Uterus (tissue), 3 donors: ENCODE measurements at regions not wholly inside any gene's neighbourhood (a gene's known extent, or its start where the extent isn't known, plus 50 kb on each side); places are given as distances from the start of the nearest gene placed in this dataset.

Experiments used
- DNase-seq, 2 donors: peaks; one replicate each; pipeline ENCODE4 v3.0.0-alpha.2; 2019 to 2020
- H3K27ac ChIP-seq, 2 donors: fragments of 200-600 bp; sonication (generic); 1 replicate in 1 of 2; 2 replicates in 1 of 2; pipeline ENCODE4 v1.5.1; 2016 to 2018
- H3K27me3 ChIP-seq, 2 donors: fragments of 200-600 bp; sonication (generic); one replicate each; pipeline ENCODE4 v1.5.1; 2018 to 2019; ENCODE audit warnings: control low read depth in 1 of 2
- H3K36me3 ChIP-seq, 2 donors: fragments of 200-600 bp; sonication (generic); one replicate each; pipeline ENCODE4 v1.5.1; 2019; ENCODE audit warnings: control low read depth in 1 of 2
- H3K4me1 ChIP-seq, 2 donors: fragments of 200-600 bp; sonication (generic); one replicate each; pipeline ENCODE4 v1.5.1; 2018 to 2019; ENCODE audit warnings: control low read depth in 1 of 2
- H3K4me3 ChIP-seq, 2 donors: fragments of 200-600 bp; sonication (generic); 1 replicate in 1 of 2; 2 replicates in 1 of 2; pipeline ENCODE4 v1.5.1; 2018 to 2019; ENCODE audit warnings: mild to moderate bottlenecking in 1 of 2
- H3K9me3 ChIP-seq, 2 donors: fragments of 200-600 bp; sonication (generic); one replicate each; pipeline ENCODE4 v1.5.1; 2019; ENCODE audit warnings: control low read depth in 1 of 2
- POLR2A ChIP-seq, 2 donors: fragments of 450-650 bp; IDR thresholded peaks; one replicate each; pipeline ENCODE4 v1.6.1; 2016; ENCODE audit warnings: antibody characterized with exemption in 2 of 2, mild to moderate bottlenecking in 1 of 2, moderate library complexity in 1 of 2
- intact Hi-C: fragments of 100-400 bp; cut with DNase I; formaldehyde crosslinking; loops from one replicate; pipeline ENCODE4 v1.15.1; 2023; ENCODE audit warnings: low total_unique reads
- TF ChIP-seq, protein P1 (sequence below), 4 experiments: fragments of 200-600 bp in 2 of 4; fragments of 450-650 bp in 2 of 4; sonication (generic) in 2 of 4; IDR thresholded peaks; one replicate each; pipeline ENCODE4 v1.5.1; 2016 to 2019; ENCODE audit warnings: antibody characterized with exemption in 4 of 4, mild to moderate bottlenecking in 2 of 4, moderate library complexity in 1 of 4
- donor health status: DM: yes; HTN: yes; CAD: no.

- intact Hi-C loops = no loop called here
- no peak for TF ChIP-seq POLR2A (IDR thresholded peaks at IDR 0.05)
- TF ChIP-seq, protein P1, sequence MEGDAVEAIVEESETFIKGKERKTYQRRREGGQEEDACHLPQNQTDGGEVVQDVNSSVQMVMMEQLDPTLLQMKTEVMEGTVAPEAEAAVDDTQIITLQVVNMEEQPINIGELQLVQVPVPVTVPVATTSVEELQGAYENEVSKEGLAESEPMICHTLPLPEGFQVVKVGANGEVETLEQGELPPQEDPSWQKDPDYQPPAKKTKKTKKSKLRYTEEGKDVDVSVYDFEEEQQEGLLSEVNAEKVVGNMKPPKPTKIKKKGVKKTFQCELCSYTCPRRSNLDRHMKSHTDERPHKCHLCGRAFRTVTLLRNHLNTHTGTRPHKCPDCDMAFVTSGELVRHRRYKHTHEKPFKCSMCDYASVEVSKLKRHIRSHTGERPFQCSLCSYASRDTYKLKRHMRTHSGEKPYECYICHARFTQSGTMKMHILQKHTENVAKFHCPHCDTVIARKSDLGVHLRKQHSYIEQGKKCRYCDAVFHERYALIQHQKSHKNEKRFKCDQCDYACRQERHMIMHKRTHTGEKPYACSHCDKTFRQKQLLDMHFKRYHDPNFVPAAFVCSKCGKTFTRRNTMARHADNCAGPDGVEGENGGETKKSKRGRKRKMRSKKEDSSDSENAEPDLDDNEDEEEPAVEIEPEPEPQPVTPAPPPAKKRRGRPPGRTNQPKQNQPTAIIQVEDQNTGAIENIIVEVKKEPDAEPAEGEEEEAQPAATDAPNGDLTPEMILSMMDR (IDR thresholded peaks at IDR 0.05) = no peak
- no peak for DNase-seq
- Histone ChIP-seq H3K27me3 (no peaks in the 10 kb centered on the region), H3K9me3 (no peaks in the 10 kb centered on the region), H3K4me3 (no peak overlapping the region), H3K36me3 (no peaks in the 10 kb centered on the region), H3K4me1 (no peaks in the 10 kb centered on the region), H3K27ac (no peak overlapping the region)
Measured at GRCh38 chr6:156400487-156400886, 376.7 kb upstream of the ARID1B start.

GRCh38 chr6:156398966-156399365 is 378.2 kb upstream of the ARID1B start:
- no peak for DNase-seq
- no peak overlapping the region for H3K4me3 ChIP-seq
- no peaks in the 10 kb centered on the region for H3K9me3 ChIP-seq
- intact Hi-C loops = no loop called here
- TF ChIP-seq, protein P1 (IDR thresholded peaks at IDR 0.05) = no peak
- no peak for TF ChIP-seq POLR2A (IDR thresholded peaks at IDR 0.05)
- no peaks in the 10 kb centered on the region for H3K36me3 ChIP-seq
- no peaks in the 10 kb centered on the region for H3K4me1 ChIP-seq
- no peaks in the 10 kb centered on the region for H3K27me3 ChIP-seq
- H3K27ac ChIP-seq = no peak overlapping the region

DNA sequence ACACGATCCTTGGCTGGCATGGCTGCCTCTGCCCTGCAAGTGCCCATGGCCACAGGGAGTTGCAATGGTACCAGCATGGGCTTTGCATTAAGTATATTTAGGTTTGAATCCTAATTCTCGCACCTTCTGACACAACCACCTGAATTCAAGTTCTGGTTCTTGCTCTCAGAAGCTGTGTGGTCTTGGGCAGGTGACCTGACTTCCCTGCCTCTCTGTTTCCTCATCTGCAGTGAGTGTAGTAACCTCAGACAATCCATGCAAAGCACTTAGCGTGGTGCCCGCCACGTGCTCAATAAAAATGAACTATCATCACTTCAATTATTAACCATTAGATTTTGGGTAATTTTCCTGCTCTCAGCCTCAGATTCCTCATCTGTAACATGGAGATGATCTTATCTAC is 378.8 kb upstream of the ARID1B start:
- intact Hi-C loops = no loop called here
- H3K27ac ChIP-seq = no peak overlapping the region
- no peaks in the 10 kb centered on the region for H3K27me3 ChIP-seq
- no peak overlapping the region for H3K4me3 ChIP-seq
- no peak for DNase-seq
- H3K36me3 ChIP-seq = no peaks in the 10 kb centered on the region
- H3K9me3 ChIP-seq = no peaks in the 10 kb centered on the region
- no peaks in the 10 kb centered on the region for H3K4me1 ChIP-seq
- TF ChIP-seq, protein P1 (IDR thresholded peaks at IDR 0.05) = no peak
- TF ChIP-seq POLR2A (IDR thresholded peaks at IDR 0.05) = no peak

- no peak for DNase-seq
- TF ChIP-seq, protein P1 (IDR thresholded peaks at IDR 0.05) = no peak
- no peak for TF ChIP-seq POLR2A (IDR thresholded peaks at IDR 0.05)
- H3K4me1 ChIP-seq = no peaks in the 10 kb centered on the region
- no peaks in the 10 kb centered on the region for H3K27me3 ChIP-seq
- no peak overlapping the region for H3K27ac ChIP-seq
- no peak overlapping the region for H3K4me3 ChIP-seq
- intact Hi-C loops = no loop called here
- no peaks in the 10 kb centered on the region for H3K36me3 ChIP-seq
- H3K9me3 ChIP-seq = no peaks in the 10 kb centered on the region
Measured at GRCh38 chr6:156396791-156397418, 380.3 kb upstream of the ARID1B start.

- intact Hi-C loops = no loop called here
- H3K4me1 ChIP-seq = no peaks in the 10 kb centered on the region
- H3K27me3 ChIP-seq = no peaks in the 10 kb centered on the region
Measured at GRCh38 chr6:156396068-156396771, 381.0 kb upstream of the ARID1B start.

More at GRCh38 chr6:156396068-156396771, 381.0 kb upstream of the ARID1B start:
- no peak for TF ChIP-seq POLR2A (IDR thresholded peaks at IDR 0.05)
- TF ChIP-seq, protein P1 (IDR thresholded peaks at IDR 0.05) = no peak
- H3K36me3 ChIP-seq = no peaks in the 10 kb centered on the region
- H3K4me3 ChIP-seq = no peak overlapping the region
- H3K9me3 ChIP-seq = no peaks in the 10 kb centered on the region
- DNase-seq = no peak
- no peak overlapping the region for H3K27ac ChIP-seq
